ENCODE measurements at regions not wholly inside any gene's neighbourhood (a gene's known extent, or its start where the extent isn't known, plus 50 kb on each side); places are given as distances from the start of the nearest gene placed in this dataset.

GRCh38 chr19:28596561-28597071 lies 616.3 kb downstream of the UQCRFS1 start:
- TF ChIP-seq ZNF701 (tag by site-specific recombination; IDR thresholded peaks at IDR 0.05), result no peak
- no peak for TF ChIP-seq ZNF138 (tag by site-specific recombination; IDR thresholded peaks at IDR 0.05; ENCODE audit: borderline replicate concordance)
- TF ChIP-seq ZFP3 (tag by site-specific recombination; IDR thresholded peaks at IDR 0.05; ENCODE audit: low read depth), result no peak
- TF ChIP-seq ZNF391 (tag by site-specific recombination; IDR thresholded peaks at IDR 0.05; ENCODE audit: borderline replicate concordance, low read depth), result no peak
